Left ventricle myocardium inferior (tissue), 1 donor: ENCODE measurements at regions not wholly inside any gene's neighbourhood (a gene's known extent, or its start where the extent isn't known, plus 50 kb on each side); places are given as distances from the start of the nearest gene placed in this dataset.

Experiments used
- DNase-seq: peaks from one replicate; pipeline ENCODE4 v3.0.0-alpha.2; 2020
- H3K27ac ChIP-seq: fragments of 200-600 bp; replicated peaks from 2 replicates; pipeline ENCODE4 v1.8.0; 2021
- H3K27me3 ChIP-seq: fragments of 200-600 bp; 2 replicates; pipeline ENCODE4 v1.8.0; 2021; ENCODE audit warnings: low read depth
- H3K36me3 ChIP-seq: fragments of 200-600 bp; 2 replicates; pipeline ENCODE4 v1.8.0; 2021
- H3K4me1 ChIP-seq: fragments of 200-600 bp; 2 replicates; pipeline ENCODE4 v1.8.0; 2021
- H3K4me3 ChIP-seq: fragments of 200-600 bp; 2 replicates; pipeline ENCODE4 v1.8.0; 2021; ENCODE audit warnings: mild to moderate bottlenecking, moderate library complexity
- H3K9me3 ChIP-seq: fragments of 200-600 bp; replicated peaks from 2 replicates; pipeline ENCODE4 v1.8.0; 2021
- intact Hi-C: fragments of 100-400 bp; cut with micrococcal nuclease; formaldehyde crosslinking; loops from one replicate; pipeline ENCODE4 v1.11.0; 2022
- TF ChIP-seq, protein P1 (sequence below): fragments of 200-600 bp; IDR thresholded peaks from 2 replicates; pipeline ENCODE4 v1.8.0; 2021; ENCODE audit warnings: antibody characterized with exemption, mild to moderate bottlenecking, borderline replicate concordance
- donor health status: DM: no; HTN: yes; CAD: no; lungs with severe emphysema.

DNA sequence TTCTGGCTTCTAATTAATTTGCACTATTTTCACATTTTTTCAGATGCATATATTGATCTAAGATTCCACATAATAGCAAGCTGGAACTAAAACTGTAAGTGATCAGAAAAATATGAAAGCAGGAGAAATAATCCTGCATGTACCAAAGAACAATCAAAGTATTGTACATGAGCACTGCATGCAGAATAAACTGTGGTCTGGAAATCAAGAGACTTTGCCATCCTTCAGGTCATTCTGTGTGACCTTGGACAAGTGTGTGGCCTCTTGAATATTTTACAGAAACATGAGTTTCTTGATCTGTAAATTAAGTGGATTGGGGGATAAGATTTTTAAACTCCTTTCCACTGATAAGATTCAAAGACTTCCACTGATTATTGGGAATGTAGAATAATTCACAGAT is 99.2 kb upstream of the GNAQ start:
- Histone ChIP-seq H3K9me3 (no peaks in the 10 kb centered on the region), H3K4me1 (no peaks in the 10 kb centered on the region), H3K4me3 (no peak overlapping the region), H3K36me3 (no peaks in the 10 kb centered on the region), H3K27ac (no peak overlapping the region), H3K27me3 (peaks cover 16% of the 10 kb centered on the region)
- TF ChIP-seq, protein P1, sequence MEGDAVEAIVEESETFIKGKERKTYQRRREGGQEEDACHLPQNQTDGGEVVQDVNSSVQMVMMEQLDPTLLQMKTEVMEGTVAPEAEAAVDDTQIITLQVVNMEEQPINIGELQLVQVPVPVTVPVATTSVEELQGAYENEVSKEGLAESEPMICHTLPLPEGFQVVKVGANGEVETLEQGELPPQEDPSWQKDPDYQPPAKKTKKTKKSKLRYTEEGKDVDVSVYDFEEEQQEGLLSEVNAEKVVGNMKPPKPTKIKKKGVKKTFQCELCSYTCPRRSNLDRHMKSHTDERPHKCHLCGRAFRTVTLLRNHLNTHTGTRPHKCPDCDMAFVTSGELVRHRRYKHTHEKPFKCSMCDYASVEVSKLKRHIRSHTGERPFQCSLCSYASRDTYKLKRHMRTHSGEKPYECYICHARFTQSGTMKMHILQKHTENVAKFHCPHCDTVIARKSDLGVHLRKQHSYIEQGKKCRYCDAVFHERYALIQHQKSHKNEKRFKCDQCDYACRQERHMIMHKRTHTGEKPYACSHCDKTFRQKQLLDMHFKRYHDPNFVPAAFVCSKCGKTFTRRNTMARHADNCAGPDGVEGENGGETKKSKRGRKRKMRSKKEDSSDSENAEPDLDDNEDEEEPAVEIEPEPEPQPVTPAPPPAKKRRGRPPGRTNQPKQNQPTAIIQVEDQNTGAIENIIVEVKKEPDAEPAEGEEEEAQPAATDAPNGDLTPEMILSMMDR: no peak
- intact Hi-C loops: no loop called here
- no peak for DNase-seq

DNA sequence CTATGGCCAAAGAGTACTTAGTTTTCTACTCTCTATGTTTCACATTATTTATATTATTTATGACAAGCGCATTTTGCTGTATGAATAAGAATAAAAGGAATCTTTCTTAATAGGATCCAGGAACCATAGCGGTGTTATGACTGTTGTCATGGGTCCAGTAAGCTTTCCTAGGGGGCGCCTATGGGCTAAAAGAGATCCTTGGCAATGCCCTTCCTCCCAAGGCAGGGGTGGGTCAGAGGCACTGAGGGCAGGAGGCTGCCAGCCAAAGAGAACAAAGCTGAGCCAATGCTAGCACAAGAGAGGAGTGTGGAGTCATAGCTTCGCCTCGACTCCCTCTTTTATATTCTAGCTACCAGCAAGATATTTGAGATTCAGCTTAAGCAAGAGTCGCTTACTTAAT is 98.4 kb upstream of the GNAQ start:
- no peak for DNase-seq
- H3K27me3 ChIP-seq: peaks cover 16% of the 10 kb centered on the region
- no peaks in the 10 kb centered on the region for H3K9me3 ChIP-seq
- H3K4me1 ChIP-seq: no peaks in the 10 kb centered on the region
- H3K4me3 ChIP-seq: no peak overlapping the region
- H3K27ac ChIP-seq: no peak overlapping the region
- TF ChIP-seq, protein P1: no peak
- no peaks in the 10 kb centered on the region for H3K36me3 ChIP-seq
- intact Hi-C loops: no loop called here

DNA sequence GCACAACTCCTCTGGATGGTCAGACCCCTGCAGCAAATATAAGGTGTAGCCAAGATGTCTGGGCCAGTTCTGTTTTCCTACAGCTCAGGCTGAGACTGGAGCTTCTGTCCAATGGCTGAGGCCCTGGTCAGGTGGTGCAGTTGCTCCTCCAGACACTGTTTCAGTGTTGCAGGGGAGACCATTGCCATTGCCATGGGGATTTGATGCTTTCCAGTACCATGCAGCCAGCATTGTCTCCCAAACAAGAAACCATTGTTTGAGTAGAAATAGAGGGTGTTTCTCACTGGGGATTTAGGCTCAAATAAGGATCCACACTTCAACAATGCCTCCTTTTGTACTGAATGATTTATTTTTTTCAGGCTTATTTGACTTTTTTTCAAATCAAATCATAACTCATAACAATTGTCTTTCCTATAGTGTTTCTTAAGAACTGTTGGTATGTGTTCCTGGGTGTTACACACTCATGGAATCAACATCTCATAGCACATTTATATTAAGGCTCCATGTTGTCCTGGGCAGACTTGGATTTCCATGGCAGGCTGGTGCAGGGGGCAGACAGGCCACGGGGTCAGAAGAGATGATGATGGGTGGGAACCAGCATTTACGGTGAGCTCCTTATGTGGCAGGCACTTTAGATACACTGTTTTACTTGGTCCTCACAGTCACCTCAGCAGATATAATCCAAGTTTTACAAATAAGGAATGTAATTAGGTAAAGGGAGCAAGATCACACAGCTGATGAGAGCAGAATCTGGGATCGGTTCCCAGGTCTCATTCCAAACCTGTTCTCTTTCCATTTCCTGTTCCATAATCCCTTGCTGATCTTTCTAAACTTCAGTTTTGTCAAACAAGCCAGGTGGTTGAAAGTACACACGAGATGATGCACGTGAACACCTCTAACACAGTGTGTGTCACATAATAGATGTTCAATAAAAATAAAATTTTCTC is 95.9 kb upstream of the GNAQ start:
- TF ChIP-seq, protein P1: no peak
- no peak overlapping the region for H3K4me3 ChIP-seq
- H3K36me3 ChIP-seq: no peaks in the 10 kb centered on the region
- intact Hi-C loops: no loop called here
- H3K27ac ChIP-seq: no peak overlapping the region
- no peaks in the 10 kb centered on the region for H3K4me1 ChIP-seq
- H3K9me3 ChIP-seq: peaks cover 7% of the 10 kb centered on the region
- peaks cover 16% of the 10 kb centered on the region for H3K27me3 ChIP-seq
- DNase-seq: no peak

DNA sequence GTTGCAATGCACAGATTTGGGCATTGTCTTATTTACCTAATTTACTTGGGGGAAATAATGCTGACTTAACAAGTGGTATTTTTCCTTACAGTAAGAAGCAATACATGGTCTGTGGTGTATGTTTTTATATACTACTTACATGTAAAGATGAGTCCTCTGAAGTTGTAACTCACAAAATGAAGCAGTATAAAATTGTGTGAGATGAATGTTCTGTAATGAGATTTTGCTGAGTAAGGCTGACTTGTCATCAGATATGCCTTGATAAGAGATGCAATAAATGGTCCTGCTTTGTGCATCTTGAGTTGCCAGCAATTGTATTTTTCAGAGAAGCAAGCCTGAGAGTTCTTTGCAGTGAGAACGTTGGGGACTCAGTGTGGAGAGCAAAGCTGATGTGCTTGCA is 92.2 kb upstream of the GNAQ start:
- no peaks in the 10 kb centered on the region for H3K36me3 ChIP-seq
- peaks cover 7% of the 10 kb centered on the region for H3K9me3 ChIP-seq
- H3K27ac ChIP-seq: no peak overlapping the region
- intact Hi-C loops: no loop called here
- DNase-seq: no peak
- peaks cover 15% of the 10 kb centered on the region for H3K27me3 ChIP-seq
- TF ChIP-seq, protein P1: no peak
- H3K4me3 ChIP-seq: no peak overlapping the region
- H3K4me1 ChIP-seq: no peaks in the 10 kb centered on the region

DNA sequence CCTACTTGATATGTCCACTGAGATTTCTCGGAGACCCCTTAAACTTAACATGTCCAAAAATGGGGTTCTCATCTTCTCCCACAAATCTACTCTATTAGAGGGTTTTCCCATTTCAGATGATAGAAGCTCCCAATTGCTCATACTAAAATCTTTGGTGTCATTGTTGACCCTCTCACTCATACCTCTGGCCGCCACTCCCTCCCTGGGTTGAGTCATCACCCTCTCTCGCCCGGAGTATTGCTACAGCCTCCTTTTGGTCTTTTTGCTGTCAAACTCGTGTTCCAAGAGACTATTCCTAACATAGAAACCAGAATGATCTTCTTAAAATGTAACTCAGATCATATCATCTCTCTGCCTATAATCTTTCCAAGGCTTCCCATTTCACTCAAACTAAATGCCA is 91.0 kb upstream of the GNAQ start:
- H3K9me3 ChIP-seq: peaks cover 7% of the 10 kb centered on the region
- TF ChIP-seq, protein P1: no peak
- no peaks in the 10 kb centered on the region for H3K36me3 ChIP-seq
- H3K27ac ChIP-seq: no peak overlapping the region
- H3K4me3 ChIP-seq: no peak overlapping the region
- no peak for DNase-seq
- H3K27me3 ChIP-seq: peaks cover 7% of the 10 kb centered on the region
- intact Hi-C loops: no loop called here
- no peaks in the 10 kb centered on the region for H3K4me1 ChIP-seq
